Ovary (tissue), 7 donors: ENCODE measurements at regions not wholly inside any gene's neighbourhood (a gene's known extent, or its start where the extent isn't known, plus 50 kb on each side); places are given as distances from the start of the nearest gene placed in this dataset.

Experiments used
- DNase-seq, 5 donors: peaks; one replicate each; pipeline ENCODE4 v3.0.0-alpha.2; 2019 to 2020
- H3K27ac ChIP-seq, 2 donors: fragments of 200-600 bp; one replicate each; pipeline versions ENCODE4 v1.5.1 to v1.8.0; 2019 to 2022
- H3K27me3 ChIP-seq: fragments of 200-600 bp; one replicate; pipeline ENCODE4 v1.8.0; 2022
- H3K36me3 ChIP-seq: fragments of 200-600 bp; sonication (generic); one replicate; pipeline ENCODE4 v1.5.1; 2019
- H3K4me1 ChIP-seq: one replicate; pipeline ENCODE4 v1.8.1; 2013; ENCODE audit warnings: mild to moderate bottlenecking, moderate library complexity; ENCODE audit not compliant: insufficient read depth
- H3K4me3 ChIP-seq: fragments of 200-600 bp; sonication (generic); one replicate; pipeline ENCODE4 v1.5.1; 2017
- H3K9me3 ChIP-seq, 2 donors: fragments of 200-600 bp in 1 of 2; sonication (generic) in 1 of 2; one replicate each; pipeline versions ENCODE4 v1.5.1 to v1.8.1; 2013 to 2019; ENCODE audit warnings: mild to moderate bottlenecking in 1 of 2, moderate library complexity in 1 of 2
- CTCF ChIP-seq, 3 donors: fragments of 450-650 bp in 2 of 3; fragments of 200-600 bp in 1 of 3; IDR thresholded peaks; one replicate each; pipeline versions ENCODE4 v1.5.1 to v1.8.0; 2016 to 2022; ENCODE audit warnings: antibody characterized with exemption in 3 of 3, mild to moderate bottlenecking in 1 of 3
- EP300 ChIP-seq: sonication (generic); formaldehyde crosslinking; IDR thresholded peaks from one replicate; pipeline ENCODE4 v1.6.1; 2017; ENCODE audit warnings: antibody characterized with exemption
- POLR2A ChIP-seq: fragments of 450-650 bp; IDR thresholded peaks from one replicate; pipeline ENCODE4 v1.6.1; 2017; ENCODE audit warnings: antibody characterized with exemption, mild to moderate bottlenecking, moderate library complexity
- WGBS, 3 donors: extraction: QIAGEN DNeasy Blood & Tissue Kit in 1 of 3; methylation state at CpG; one replicate each; pipeline versions ENCODE4 v1.1.5 to v1.1.7; 2013 to 2017; 5-methylcytosine and 5-hydroxymethylcytosine counted together
- intact Hi-C, 4 donors: fragments of 100-400 bp; cut with DNase I; formaldehyde crosslinking; loops; one replicate each; pipeline versions ENCODE4 v1.11.0 to v1.15.1; 2022 to 2023
- donor health status: DM: no; HTN: no; CAD: no; lungs with moderate emphysema.
- donor health status: DM: no; HTN: no; CAD: no.
- donor health status: Bipolar disorder and iron deficiency.
- donor health status: DM: no; HTN: no; CAD: no.
- donor health status: DM: yes; HTN: yes; CAD: no.

DNA sequence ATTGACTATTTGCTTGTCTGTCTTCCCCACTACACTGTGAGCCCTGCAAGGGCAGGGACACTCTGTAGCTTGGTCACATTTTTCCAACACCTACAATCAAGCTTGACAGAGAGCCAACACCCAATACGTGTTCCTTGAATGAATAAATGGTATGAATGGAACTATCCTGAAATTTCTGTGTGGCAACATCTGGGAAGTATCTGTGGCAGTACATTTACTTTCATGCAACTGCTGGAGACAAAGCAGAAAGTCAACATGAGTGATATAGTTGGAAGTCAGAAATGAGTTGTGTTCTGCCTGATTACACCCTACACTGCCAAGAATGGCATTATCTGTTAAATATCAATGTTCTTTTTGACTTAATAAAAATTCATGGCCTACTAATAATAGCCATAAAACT, 343.5 kb upstream of the F9 start:
- intact Hi-C loops: no loop called here
- no peak for TF ChIP-seq POLR2A
- no peak for TF ChIP-seq EP300
- TF ChIP-seq CTCF (IDR thresholded peaks at IDR 0.05): no peak
- H3K36me3 ChIP-seq: no peaks in the 10 kb centered on the region
- H3K27me3 ChIP-seq: no peaks in the 10 kb centered on the region
- 38 to 50% (median 50%) methylated on average over 1 of the region's 1 CpG for WGBS, 3 donors
- no peak overlapping the region for H3K4me3 ChIP-seq
- H3K4me1 ChIP-seq: no peaks in the 10 kb centered on the region
- no peak for DNase-seq
- no peak overlapping the region for H3K27ac ChIP-seq
- no peaks in the 10 kb centered on the region for H3K9me3 ChIP-seq

DNA sequence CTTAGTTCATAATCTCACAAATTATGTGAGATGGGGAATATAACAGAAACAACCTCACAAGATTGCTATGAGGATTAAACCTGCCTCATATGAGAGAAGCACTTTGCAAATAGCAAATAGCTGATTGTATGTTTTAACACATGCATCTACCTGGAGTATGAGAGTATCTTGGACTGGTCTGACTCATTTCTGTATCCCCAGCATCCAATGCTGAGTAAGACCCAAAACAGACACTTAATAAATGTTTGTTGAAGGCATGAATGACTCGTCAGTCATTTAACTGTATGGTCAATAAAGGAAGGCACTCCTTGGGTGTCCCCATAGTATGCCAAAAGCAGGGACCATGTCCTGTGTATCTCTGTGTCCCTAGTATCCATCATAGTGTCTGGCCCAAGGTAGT, 350.9 kb upstream of the F9 start:
- H3K4me1 ChIP-seq: no peaks in the 10 kb centered on the region

DNA sequence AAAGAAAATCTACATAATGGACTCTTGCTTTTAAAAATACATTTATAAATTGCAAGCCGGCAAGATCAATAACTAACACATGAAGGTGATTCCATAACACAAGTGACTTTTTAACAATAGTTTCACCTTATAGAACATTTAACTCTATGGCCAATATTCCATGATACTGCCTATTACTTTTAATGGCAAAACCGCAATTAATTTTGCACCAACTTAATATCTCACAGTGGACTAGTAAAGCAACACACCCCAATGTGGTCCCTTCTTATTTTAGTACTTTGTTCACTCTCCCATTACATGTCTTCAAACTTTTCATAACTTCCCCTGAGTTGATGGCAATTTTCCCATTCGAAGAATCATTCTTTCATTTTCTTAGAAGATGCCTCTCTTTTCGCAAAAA, 351.6 kb upstream of the F9 start:
- Histone ChIP-seq H3K36me3 (no peaks in the 10 kb centered on the region), H3K27me3 (no peaks in the 10 kb centered on the region), H3K4me3 (no peak overlapping the region), H3K27ac (no peak overlapping the region), H3K9me3 (no peaks in the 10 kb centered on the region), H3K4me1 (no peaks in the 10 kb centered on the region)
- intact Hi-C loops: loop anchor here in 1 of 4 donors (1.0 kb wide), 1 partner anchor 47 kb away; no protein-coding TSS in a partner anchor
- no peak for DNase-seq
- TF ChIP-seq CTCF (IDR thresholded peaks at IDR 0.05) (no peak), EP300 (no peak), POLR2A (no peak)
- WGBS, 3 donors: 72 to 86% (median 86%) methylated on average over 4 of the region's 4 CpGs

More for the DNA sequence above, 350.9 kb upstream of the F9 start:
- intact Hi-C loops: loop anchor here in 1 of 4 donors (1.0 kb wide), 1 partner anchor 47 kb away; no protein-coding TSS in a partner anchor
- H3K27ac ChIP-seq: no peak overlapping the region
- DNase-seq: no peak
- no peaks in the 10 kb centered on the region for H3K27me3 ChIP-seq
- H3K4me3 ChIP-seq: no peak overlapping the region
- TF ChIP-seq POLR2A (no peak), EP300 (no peak), CTCF (IDR thresholded peaks at IDR 0.05) (no peak)
- H3K36me3 ChIP-seq: no peaks in the 10 kb centered on the region
- H3K9me3 ChIP-seq: no peaks in the 10 kb centered on the region
- WGBS, 3 donors: 42 to 58% (median 54%) methylated on average over 1 of the region's 1 CpG

DNA sequence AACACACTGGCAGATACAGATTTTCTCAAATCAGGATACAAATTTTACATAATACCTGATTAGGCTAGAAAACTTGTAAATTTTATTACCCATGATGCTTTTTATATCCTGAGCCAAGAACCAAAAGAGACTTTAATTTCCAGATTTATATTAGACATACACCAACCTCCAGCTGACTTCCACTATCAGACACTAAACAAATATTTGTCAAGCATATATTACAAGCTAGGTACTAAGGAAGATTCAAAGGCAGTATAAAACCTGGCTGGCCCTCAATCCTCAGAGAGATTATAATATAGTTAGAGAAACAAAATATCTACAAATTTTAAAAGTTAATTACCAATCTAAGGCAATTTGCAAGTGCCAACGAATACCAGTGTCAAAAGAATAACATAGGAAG, 357.8 kb upstream of the F9 start:
- TF ChIP-seq EP300: no peak
- no peak for TF ChIP-seq POLR2A
- no peak for TF ChIP-seq CTCF (IDR thresholded peaks at IDR 0.05)
- 62 to 72% (median 71%) methylated on average over 1 of the region's 1 CpG for WGBS, 3 donors
- H3K36me3 ChIP-seq: no peaks in the 10 kb centered on the region
- DNase-seq: no peak
- H3K9me3 ChIP-seq: no peaks in the 10 kb centered on the region
- H3K27ac ChIP-seq: no peak overlapping the region
- intact Hi-C loops: no loop called here
- no peaks in the 10 kb centered on the region for H3K27me3 ChIP-seq
- H3K4me1 ChIP-seq: no peaks in the 10 kb centered on the region
- no peak overlapping the region for H3K4me3 ChIP-seq
